GM21447 (cell line): ENCODE measurements at regions not wholly inside any gene's neighbourhood (a gene's known extent, or its start where the extent isn't known, plus 50 kb on each side); places are given as distances from the start of the nearest gene placed in this dataset.

ENCODE experiments used
- ATAC-seq: cut with Tn5 transposase; IDR thresholded peaks from one replicate; pipeline ENCODE4 v1.9.1; 2021; ENCODE audit not compliant: unreplicated experiment

DNA sequence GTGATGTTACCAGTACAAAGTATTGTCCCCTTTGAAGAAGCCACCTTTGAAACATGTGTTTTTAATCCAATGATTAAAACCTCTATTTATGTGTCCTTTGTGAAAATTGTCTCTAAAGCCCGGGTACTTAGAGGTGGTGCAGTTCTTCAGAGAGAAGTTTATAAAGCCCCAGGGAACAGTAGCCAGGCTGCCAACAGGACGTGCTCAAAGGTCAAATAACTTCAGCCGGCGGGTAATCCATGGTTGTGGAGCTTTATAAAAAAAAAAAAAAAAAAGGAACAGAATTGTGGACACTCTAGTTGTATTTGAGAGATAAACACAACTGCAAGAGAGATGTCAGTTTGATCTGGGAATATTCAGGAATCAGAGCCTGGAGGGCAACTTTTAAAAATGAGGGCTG, 57.9 kb upstream of the CTNND2 start:
- ATAC-seq: no peak

GRCh38 chr5:11958321-11958720, 54.1 kb upstream of the CTNND2 start:
- no peak for ATAC-seq

GRCh38 chr5:11955331-11955730, 51.1 kb upstream of the CTNND2 start:
- ATAC-seq: no peak
